ENCODE measurements at regions not wholly inside any gene's neighbourhood (a gene's known extent, or its start where the extent isn't known, plus 50 kb on each side); places are given as distances from the start of the nearest gene placed in this dataset.

DNA sequence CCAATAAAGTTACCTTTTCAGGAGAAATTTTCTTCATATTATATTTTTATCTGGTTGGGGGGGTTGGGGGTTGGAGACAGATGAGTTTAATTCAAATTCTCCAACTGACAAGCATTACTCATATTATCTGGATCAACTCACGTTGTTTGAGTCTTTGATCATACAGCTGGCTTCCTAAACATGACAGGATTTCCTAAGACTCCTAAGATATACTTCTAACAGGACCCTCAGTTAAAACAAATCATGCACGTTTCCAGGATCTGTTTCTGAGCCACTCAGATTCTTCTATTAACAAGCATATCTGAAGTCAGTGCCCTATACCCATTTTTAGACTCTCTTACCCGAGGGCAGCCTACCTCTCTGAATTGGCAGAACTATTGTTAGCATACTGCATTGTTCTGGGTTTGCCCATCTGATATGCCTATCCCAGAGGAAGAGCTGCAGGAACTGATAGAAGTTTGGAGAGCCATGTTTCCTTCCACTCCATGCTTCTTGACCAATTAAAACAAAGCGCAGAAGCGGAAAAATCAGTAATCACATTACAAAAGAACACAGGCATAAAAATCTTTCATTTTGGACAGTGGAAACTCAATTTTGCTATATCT lies 653.9 kb downstream of the LTN1 start:
- DNase-seq (ENCODE audit: low read depth), result no peak
- in situ Hi-C loops (cut with HindIII; ENCODE audit: low sequenced_read_pairs), result loop anchor here (5.0 to 25.0 kb wide), 2 partner anchors 777 to 1492 kb away; partner anchors contain the start of gene ADAMTS1
- no peak overlapping the region for H3K4me3 ChIP-seq (ENCODE audit: low read depth, low read length)
- TF ChIP-seq, protein P1, sequence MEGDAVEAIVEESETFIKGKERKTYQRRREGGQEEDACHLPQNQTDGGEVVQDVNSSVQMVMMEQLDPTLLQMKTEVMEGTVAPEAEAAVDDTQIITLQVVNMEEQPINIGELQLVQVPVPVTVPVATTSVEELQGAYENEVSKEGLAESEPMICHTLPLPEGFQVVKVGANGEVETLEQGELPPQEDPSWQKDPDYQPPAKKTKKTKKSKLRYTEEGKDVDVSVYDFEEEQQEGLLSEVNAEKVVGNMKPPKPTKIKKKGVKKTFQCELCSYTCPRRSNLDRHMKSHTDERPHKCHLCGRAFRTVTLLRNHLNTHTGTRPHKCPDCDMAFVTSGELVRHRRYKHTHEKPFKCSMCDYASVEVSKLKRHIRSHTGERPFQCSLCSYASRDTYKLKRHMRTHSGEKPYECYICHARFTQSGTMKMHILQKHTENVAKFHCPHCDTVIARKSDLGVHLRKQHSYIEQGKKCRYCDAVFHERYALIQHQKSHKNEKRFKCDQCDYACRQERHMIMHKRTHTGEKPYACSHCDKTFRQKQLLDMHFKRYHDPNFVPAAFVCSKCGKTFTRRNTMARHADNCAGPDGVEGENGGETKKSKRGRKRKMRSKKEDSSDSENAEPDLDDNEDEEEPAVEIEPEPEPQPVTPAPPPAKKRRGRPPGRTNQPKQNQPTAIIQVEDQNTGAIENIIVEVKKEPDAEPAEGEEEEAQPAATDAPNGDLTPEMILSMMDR (IDR thresholded peaks at IDR 0.05; ENCODE audit: low read depth, low read length, missing control alignments), result no peak

DNA sequence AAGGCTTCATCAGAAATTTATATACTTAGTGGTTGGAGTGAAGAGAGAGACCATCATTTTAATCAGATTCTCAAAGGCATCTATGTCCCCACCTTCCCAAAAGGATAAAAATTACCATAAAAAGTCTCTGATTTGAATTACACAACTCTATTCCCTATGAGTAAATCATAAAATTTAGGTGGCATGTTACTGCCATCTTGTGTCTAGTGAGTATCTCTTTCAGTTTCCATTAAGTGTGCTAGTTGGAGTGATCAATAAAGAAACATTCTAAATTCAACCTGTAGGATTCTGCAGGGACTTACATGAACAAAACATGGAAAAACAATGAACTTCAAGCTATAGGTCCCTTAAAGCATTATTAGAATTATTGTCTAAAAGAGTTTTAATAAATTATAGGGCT lies 655.4 kb downstream of the LTN1 start:
- TF ChIP-seq, protein P1 (IDR thresholded peaks at IDR 0.05; ENCODE audit: low read depth, low read length, missing control alignments), result peak; percentile 32
- no peak overlapping the region for H3K4me3 ChIP-seq (ENCODE audit: low read depth, low read length)
- in situ Hi-C loops (cut with HindIII; ENCODE audit: low sequenced_read_pairs), result loop anchor here (5.0 to 25.0 kb wide), 2 partner anchors 775 to 1490 kb away; partner anchors contain the start of gene ADAMTS1
- peak; percentile 61 for DNase-seq (ENCODE audit: low read depth)

DNA sequence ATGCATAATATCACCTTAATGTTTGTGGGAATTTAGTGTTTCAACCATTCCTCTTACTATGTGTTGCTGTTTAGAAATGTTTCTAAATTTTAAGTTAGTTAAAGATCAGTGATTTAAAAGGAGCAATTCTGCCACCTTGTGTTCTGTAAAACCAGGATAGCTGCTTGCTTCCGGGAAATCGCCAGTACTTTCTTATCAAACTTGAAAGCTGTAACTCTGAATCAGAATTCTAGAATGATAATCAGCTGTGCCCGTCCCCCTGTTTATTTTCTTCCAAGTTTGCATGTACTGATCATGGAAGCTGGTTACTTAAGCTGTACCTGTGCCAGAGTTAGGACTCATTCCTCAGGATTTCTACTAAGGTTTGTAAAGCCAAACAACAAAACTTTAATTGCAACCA lies 656.4 kb downstream of the LTN1 start:
- TF ChIP-seq, protein P1 (IDR thresholded peaks at IDR 0.05; ENCODE audit: low read depth, low read length, missing control alignments), result peak; percentile 54
- H3K4me3 ChIP-seq (ENCODE audit: low read depth, low read length), result no peak overlapping the region
- DNase-seq (ENCODE audit: low read depth), result peak; percentile 63
- in situ Hi-C loops (cut with HindIII; ENCODE audit: low sequenced_read_pairs), result loop anchor here (5.0 to 25.0 kb wide), 2 partner anchors 774 to 1489 kb away; partner anchors contain the start of gene ADAMTS1

DNA sequence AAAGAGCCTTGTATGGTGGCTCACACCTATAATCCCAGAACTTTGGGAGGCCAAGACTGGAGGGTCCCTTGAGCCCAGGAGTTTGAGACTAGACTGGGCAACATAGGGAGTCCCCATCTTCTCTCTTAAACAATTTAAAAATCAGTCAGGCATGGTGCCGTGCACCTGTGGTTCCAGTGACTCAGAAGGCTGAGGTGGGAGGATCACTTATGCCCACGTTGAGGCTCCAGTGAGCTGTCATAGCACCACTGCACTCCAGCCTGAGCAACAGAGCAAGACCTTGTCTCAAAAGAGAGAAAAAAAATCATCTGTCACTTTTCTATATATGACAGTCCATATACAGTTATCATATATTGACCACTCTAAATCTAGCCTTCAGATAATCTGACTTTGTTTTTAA lies 658.3 kb downstream of the LTN1 start:
- H3K4me3 ChIP-seq (ENCODE audit: low read depth, low read length), result no peak overlapping the region
- in situ Hi-C loops (cut with HindIII; ENCODE audit: low sequenced_read_pairs), result loop anchor here (25.0 kb wide), 1 partner anchor 772 kb away; no protein-coding TSS in a partner anchor
- TF ChIP-seq, protein P1 (IDR thresholded peaks at IDR 0.05; ENCODE audit: low read depth, low read length, missing control alignments), result no peak
- no peak for DNase-seq (ENCODE audit: low read depth)

DNA sequence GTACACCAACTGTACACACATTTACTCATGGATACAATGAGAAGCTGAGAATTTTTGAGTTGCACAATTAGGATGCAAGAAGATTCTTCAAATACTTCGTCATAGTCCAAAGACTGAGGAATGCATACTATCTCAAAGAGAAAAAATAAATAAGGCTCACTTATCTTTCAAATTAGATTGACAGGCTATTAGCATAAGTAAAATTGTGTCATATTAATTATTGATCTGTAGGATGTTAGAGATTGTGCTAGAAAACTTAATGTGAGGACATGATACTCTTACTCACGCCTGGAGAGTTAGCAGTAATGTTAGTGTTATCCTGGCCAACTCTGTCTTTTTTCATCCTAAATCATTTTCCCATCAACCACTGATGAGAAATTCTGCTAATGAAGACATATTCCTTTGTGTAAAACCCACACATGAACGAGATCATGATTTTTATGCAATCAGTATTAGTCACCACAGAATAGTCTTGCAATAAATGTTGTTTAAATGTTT lies 659.0 kb downstream of the LTN1 start:
- H3K4me3 ChIP-seq (ENCODE audit: low read depth, low read length), result no peak overlapping the region
- DNase-seq (ENCODE audit: low read depth), result no peak
- in situ Hi-C loops (cut with HindIII; ENCODE audit: low sequenced_read_pairs), result loop anchor here (25.0 kb wide), 1 partner anchor 771 kb away; no protein-coding TSS in a partner anchor
- TF ChIP-seq, protein P1 (IDR thresholded peaks at IDR 0.05; ENCODE audit: low read depth, low read length, missing control alignments), result no peak

DNA sequence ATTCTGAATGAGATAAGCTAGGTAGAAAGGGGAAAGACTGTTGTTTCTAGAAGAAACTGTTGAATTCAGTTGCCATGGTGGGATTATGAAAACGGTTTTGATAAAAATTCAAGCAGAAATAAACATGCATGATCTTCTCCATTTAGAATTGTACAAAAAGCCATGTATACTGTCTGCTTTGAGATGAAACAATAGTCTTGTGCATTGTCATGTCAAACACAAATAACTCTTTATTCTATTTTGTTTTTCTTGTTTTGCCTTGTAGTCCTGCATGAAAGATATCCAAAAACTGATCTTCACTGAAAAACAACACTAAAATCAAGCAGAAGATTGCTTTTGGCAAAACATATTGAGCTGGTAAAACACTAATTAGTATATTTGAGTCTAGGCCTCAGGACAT lies 659.9 kb downstream of the LTN1 start:
- in situ Hi-C loops (cut with HindIII; ENCODE audit: low sequenced_read_pairs), result loop anchor here (25.0 kb wide), 1 partner anchor 770 kb away; no protein-coding TSS in a partner anchor
- TF ChIP-seq, protein P1 (IDR thresholded peaks at IDR 0.05; ENCODE audit: low read depth, low read length, missing control alignments), result no peak

More for the DNA sequence above, 659.9 kb downstream of the LTN1 start:
- no peak overlapping the region for H3K4me3 ChIP-seq (ENCODE audit: low read depth, low read length)
- DNase-seq (ENCODE audit: low read depth), result no peak

Data from astrocyte of the cerebellum (primary cell).